Spleen (tissue), 11 donors: ENCODE measurements at regions not wholly inside any gene's neighbourhood (a gene's known extent, or its start where the extent isn't known, plus 50 kb on each side); places are given as distances from the start of the nearest gene placed in this dataset.

ENCODE experiments used
- DNase-seq: peaks from one replicate; pipeline ENCODE4 v3.0.0-alpha.2; 2020
- H3K27ac ChIP-seq, 8 donors: fragments of 200-600 bp; sonication (generic) in 7 of 8; 1 replicate in 4 of 8; 2 replicates in 4 of 8; pipeline versions ENCODE4 v1.5.0 to v1.8.0; 2016 to 2021; ENCODE audit warnings: inconsistent platforms in 4 of 8, mild to moderate bottlenecking in 4 of 8, moderate library complexity in 1 of 8
- H3K27me3 ChIP-seq, 7 donors: fragments of 200-600 bp; sonication (generic) in 6 of 7; replicated peaks in 1 of 7; 1 replicate in 4 of 7; 2 replicates in 3 of 7; pipeline versions ENCODE4 v1.5.0 to v1.8.0; 2016 to 2021; ENCODE audit warnings: inconsistent platforms in 3 of 7, mild to moderate bottlenecking in 1 of 7
- H3K36me3 ChIP-seq, 6 donors: fragments of 200-600 bp; sonication (generic) in 5 of 6; 1 replicate in 4 of 6; 2 replicates in 2 of 6; pipeline versions ENCODE4 v1.5.0 to v1.8.0; 2016 to 2021; ENCODE audit warnings: inconsistent platforms in 2 of 6
- H3K4me1 ChIP-seq, 6 donors: fragments of 200-600 bp; sonication (generic) in 5 of 6; 1 replicate in 3 of 6; 2 replicates in 3 of 6; pipeline versions ENCODE4 v1.5.0 to v1.8.0; 2016 to 2021; ENCODE audit warnings: inconsistent platforms in 3 of 6
- H3K4me3 ChIP-seq, 8 donors: fragments of 200-600 bp; sonication (generic) in 7 of 8; 1 replicate in 4 of 8; 2 replicates in 4 of 8; pipeline versions ENCODE4 v1.5.0 to v1.8.0; 2016 to 2021; ENCODE audit warnings: inconsistent platforms in 4 of 8, mild to moderate bottlenecking in 4 of 8, moderate library complexity in 2 of 8
- H3K9me3 ChIP-seq, 8 donors: fragments of 200-600 bp; sonication (generic) in 7 of 8; 1 replicate in 4 of 8; 2 replicates in 4 of 8; pipeline versions ENCODE4 v1.5.0 to v1.8.0; 2016 to 2021; ENCODE audit warnings: inconsistent platforms in 4 of 8
- CTCF ChIP-seq, 11 experiments: fragments of 200-600 bp in 7 of 11; fragments of 450-650 bp in 4 of 11; sonication (generic) in 4 of 11; IDR thresholded peaks in 8 of 11; conservative IDR thresholded peaks in 3 of 11; 1 replicate in 7 of 11; 2 replicates in 4 of 11; pipeline versions ENCODE4 v1.4.0 to v1.8.0; 2016 to 2021; ENCODE audit warnings: antibody characterized with exemption in 11 of 11, inconsistent platforms in 4 of 11, mild to moderate bottlenecking in 1 of 11
- POLR2A ChIP-seq, 3 donors: fragments of 450-650 bp; IDR thresholded peaks; one replicate each; pipeline ENCODE4 v1.5.1; 2017; ENCODE audit warnings: antibody characterized with exemption in 3 of 3, mild to moderate bottlenecking in 1 of 3
- POLR2AphosphoS5 ChIP-seq, 3 donors: sonication (generic); formaldehyde crosslinking; IDR thresholded peaks; one replicate each; pipeline ENCODE4 v1.5.1; 2017; ENCODE audit warnings: antibody characterized with exemption in 3 of 3
- WGBS, 5 donors: extraction: QIAGEN DNeasy Blood & Tissue Kit in 3 of 5; methylation state at CpG; one replicate each; pipeline versions ENCODE4 v1.1.5 to v1.1.7; 2013 to 2018; 5-methylcytosine and 5-hydroxymethylcytosine counted together
- intact Hi-C: fragments of 100-400 bp; cut with DNase I; formaldehyde crosslinking; loops from one replicate; pipeline ENCODE4 v1.15.0; 2023; ENCODE audit warnings: low total_unique reads
- donor health status: healthy with polysubstance abuse.
- donor health status: DM: no; HTN: no; CAD: no; lungs with moderate emphysema.
- donor health status: DM: no; HTN: no; CAD: no.
- donor health status: Bipolar disorder and iron deficiency.
- donor health status: healthy.
- donor health status: DM: no; HTN: no; CAD: no.
- donor health status: DM: yes; HTN: yes; CAD: no.

GRCh38 chr3:132262305-132262704 is 54.9 kb upstream of the ACP3 start:
- WGBS, 5 donors, result 92 to 96% (median 92%) methylated on average over 2 of the region's 2 CpGs
- TF ChIP-seq POLR2AphosphoS5 (IDR thresholded peaks at IDR 0.05) (no peak), CTCF (IDR thresholded peaks at IDR 0.05 in 8 of 11, conservative IDR thresholded peaks at IDR 0.05 in 3 of 11) (no peak), POLR2A (IDR thresholded peaks at IDR 0.05) (no peak)
- no peak overlapping the region for H3K4me3 ChIP-seq
- no peak overlapping the region for H3K27ac ChIP-seq
- no peaks in the 10 kb centered on the region for H3K36me3 ChIP-seq
- no peak for DNase-seq
- H3K9me3 ChIP-seq, result no peaks in the 10 kb centered on the region
- intact Hi-C loops, result no loop called here
- H3K4me1 ChIP-seq, result peaks cover 0 to under 1% (median 0%) of the 10 kb centered on the region in 6 donors
- H3K27me3 ChIP-seq, result no peaks in the 10 kb centered on the region

GRCh38 chr3:132262956-132263355 is 54.3 kb upstream of the ACP3 start:
- no peak overlapping the region for H3K27ac ChIP-seq
- H3K36me3 ChIP-seq, result no peaks in the 10 kb centered on the region
- 87 to 95% (median 93%) methylated on average over 2 of the region's 2 CpGs for WGBS, 5 donors
- no peaks in the 10 kb centered on the region for H3K4me1 ChIP-seq
- no peak overlapping the region for H3K4me3 ChIP-seq
- H3K27me3 ChIP-seq, result no peaks in the 10 kb centered on the region
- TF ChIP-seq CTCF (IDR thresholded peaks at IDR 0.05 in 8 of 11, conservative IDR thresholded peaks at IDR 0.05 in 3 of 11) (no peak), POLR2AphosphoS5 (IDR thresholded peaks at IDR 0.05) (no peak), POLR2A (IDR thresholded peaks at IDR 0.05) (no peak)
- intact Hi-C loops, result no loop called here
- no peak for DNase-seq
- H3K9me3 ChIP-seq, result no peaks in the 10 kb centered on the region

GRCh38 chr3:132265028-132265427 is 52.2 kb upstream of the ACP3 start:
- H3K4me1 ChIP-seq, result no peaks in the 10 kb centered on the region
- TF ChIP-seq POLR2A (IDR thresholded peaks at IDR 0.05) (no peak), POLR2AphosphoS5 (IDR thresholded peaks at IDR 0.05) (no peak), CTCF (IDR thresholded peaks at IDR 0.05 in 8 of 11, conservative IDR thresholded peaks at IDR 0.05 in 3 of 11) (no peak)

GRCh38 chr3:132265488-132265887 is 51.7 kb upstream of the ACP3 start:
- no peak for DNase-seq
- Histone ChIP-seq H3K36me3 (no peaks in the 10 kb centered on the region), H3K9me3 (no peaks in the 10 kb centered on the region), H3K4me3 (no peak overlapping the region), H3K27ac (no peak overlapping the region), H3K27me3 (peaks cover 0 to 4% (median 0%) of the 10 kb centered on the region in 7 donors), H3K4me1 (no peaks in the 10 kb centered on the region)
- intact Hi-C loops, result no loop called here
- no peak for TF ChIP-seq POLR2AphosphoS5 (IDR thresholded peaks at IDR 0.05)
- TF ChIP-seq CTCF (IDR thresholded peaks at IDR 0.05 in 8 of 11, conservative IDR thresholded peaks at IDR 0.05 in 3 of 11), result no peak
- no peak for TF ChIP-seq POLR2A (IDR thresholded peaks at IDR 0.05)
- WGBS, 5 donors, result 88 to 96% (median 93%) methylated on average over 3 of the region's 3 CpGs

More at GRCh38 chr3:132265028-132265427, 52.2 kb upstream of the ACP3 start:
- intact Hi-C loops, result no loop called here
- no peak overlapping the region for H3K27ac ChIP-seq
- no peak for DNase-seq
- H3K9me3 ChIP-seq, result no peaks in the 10 kb centered on the region
- H3K4me3 ChIP-seq, result no peak overlapping the region
- no peaks in the 10 kb centered on the region for H3K36me3 ChIP-seq
- peaks cover 0 to 4% (median 0%) of the 10 kb centered on the region in 7 donors for H3K27me3 ChIP-seq
